ENCODE measurements at regions not wholly inside any gene's neighbourhood (a gene's known extent, or its start where the extent isn't known, plus 50 kb on each side); places are given as distances from the start of the nearest gene placed in this dataset.
"Not testable (repeated sequence)": the region's sequence is repeated elsewhere in the genome, so short reads cannot be mapped to it uniquely, and the experiment has no call there.

DNA sequence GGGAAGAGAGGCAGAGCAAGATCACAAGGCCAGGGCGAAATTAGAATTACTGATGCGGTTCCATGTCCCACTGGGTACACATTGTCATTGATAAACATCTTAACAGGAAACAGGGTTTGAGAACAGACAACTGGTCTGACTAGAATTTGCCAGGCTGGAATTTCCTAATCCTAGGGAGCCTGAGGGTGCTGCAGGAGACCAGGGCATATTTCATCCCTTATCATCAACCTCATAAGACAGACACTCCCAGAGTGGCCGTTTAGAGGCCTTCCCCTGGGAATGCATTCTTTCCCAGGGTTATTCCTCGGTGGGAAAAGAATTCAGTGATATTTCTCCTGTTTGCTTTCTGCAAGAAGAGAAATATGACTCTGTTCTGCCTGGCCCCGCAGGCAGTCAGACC lies 344.7 kb upstream of the RGS18 start:
- not testable (repeated sequence) for H3K36me3 ChIP-seq (replicated peaks; ENCODE audit: control insufficient read depth, insufficient read depth, low read length); H3K4me3 ChIP-seq (ENCODE audit: insufficient read depth, low read depth, low read length); H3K27me3 ChIP-seq (ENCODE audit: control insufficient read depth, insufficient read depth, low read length); DNase-seq

DNA sequence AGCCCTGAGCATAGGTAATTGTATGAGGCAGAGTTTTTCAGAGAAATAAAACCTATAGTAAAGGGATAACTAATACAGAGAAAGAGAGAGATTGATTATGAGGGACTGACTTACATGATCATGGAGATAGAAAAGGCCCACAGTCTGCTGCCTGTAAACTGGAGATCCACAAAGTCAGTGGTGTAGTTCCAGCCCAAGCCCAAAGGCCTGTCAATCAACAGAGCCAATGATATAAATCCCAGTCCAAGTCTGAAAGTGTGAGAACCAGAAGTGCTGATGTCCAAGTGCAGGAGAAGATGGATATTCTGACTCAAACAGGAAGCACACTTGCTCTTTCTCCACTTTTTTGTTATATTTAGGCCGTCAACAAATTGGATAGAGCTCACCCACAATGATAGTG lies 340.1 kb upstream of the RGS18 start:
- Histone ChIP-seq H3K4me3 (ENCODE audit: insufficient read depth, low read depth, low read length) (no peak overlapping the region), H3K27me3 (ENCODE audit: control insufficient read depth, insufficient read depth, low read length) (no peaks in the 10 kb centered on the region), H3K36me3 (replicated peaks; ENCODE audit: control insufficient read depth, insufficient read depth, low read length) (no peaks in the 10 kb centered on the region)
- DNase-seq, result no peak

DNA sequence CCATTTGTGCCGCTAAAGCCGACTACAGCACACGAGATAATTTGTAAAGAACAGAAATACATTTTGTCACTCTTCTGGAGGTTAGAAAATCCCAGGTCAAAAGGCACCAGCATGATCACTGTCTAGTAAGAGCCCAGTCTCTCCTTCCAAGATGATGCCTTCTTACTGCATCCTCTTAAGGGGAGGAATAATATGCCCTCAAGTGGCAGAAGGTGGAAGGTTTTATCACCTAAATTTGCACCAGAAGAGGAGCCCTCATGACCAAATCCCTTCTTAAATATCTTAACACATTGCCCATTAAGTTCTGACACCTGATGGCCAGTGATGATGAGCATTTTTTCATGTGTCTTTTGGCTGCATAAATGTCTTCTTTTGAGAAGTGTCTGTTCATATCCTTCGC lies 326.7 kb upstream of the RGS18 start:
- Histone ChIP-seq H3K27me3 (ENCODE audit: control insufficient read depth, insufficient read depth, low read length) (no peaks in the 10 kb centered on the region), H3K36me3 (replicated peaks; ENCODE audit: control insufficient read depth, insufficient read depth, low read length) (no peaks in the 10 kb centered on the region), H3K4me3 (ENCODE audit: insufficient read depth, low read depth, low read length) (no peak overlapping the region)
- DNase-seq, result no peak

- H3K4me3 ChIP-seq (ENCODE audit: insufficient read depth, low read depth, low read length), result no peak overlapping the region
- no peaks in the 10 kb centered on the region for H3K27me3 ChIP-seq (ENCODE audit: control insufficient read depth, insufficient read depth, low read length)
- H3K36me3 ChIP-seq (replicated peaks; ENCODE audit: control insufficient read depth, insufficient read depth, low read length), result no peaks in the 10 kb centered on the region
- no peak for DNase-seq
Observed at GRCh38 chr1:191839891-191840290, 318.4 kb upstream of the RGS18 start.

DNA sequence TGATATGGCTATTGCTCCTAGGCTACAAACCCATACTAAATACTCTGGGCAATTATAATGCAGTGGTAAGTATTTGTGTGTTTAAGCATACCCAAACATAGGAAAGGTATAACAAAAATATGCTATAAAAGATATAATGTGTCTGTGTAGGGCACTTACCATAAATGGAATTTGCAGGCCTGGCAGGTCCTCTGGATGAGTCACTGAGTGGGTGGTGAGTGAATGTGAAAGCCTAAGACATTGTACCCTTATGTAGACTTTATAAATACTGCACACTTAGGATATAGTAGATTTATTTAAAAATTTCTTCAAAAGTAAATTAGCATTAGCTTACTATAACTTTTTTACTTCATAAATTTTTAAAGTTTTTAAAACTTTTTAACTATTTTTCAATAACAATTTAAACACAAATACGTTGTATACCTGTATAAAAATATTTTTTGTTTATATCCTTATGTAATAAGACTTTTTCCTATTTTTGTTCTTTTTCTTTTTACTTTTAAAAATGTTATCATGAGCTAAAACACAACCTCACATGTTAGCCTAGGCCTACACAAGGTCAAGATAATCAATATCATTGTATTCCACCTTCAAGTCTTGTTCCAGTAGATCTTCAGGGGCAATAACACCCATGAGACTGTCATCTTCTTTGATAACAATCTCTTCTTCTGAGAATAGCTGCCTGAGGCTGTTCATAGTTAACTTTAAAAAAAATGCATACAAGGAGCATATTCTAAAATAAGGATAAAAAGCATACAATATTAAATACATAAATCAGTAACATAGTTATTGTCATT lies 306.3 kb upstream of the RGS18 start:
- no peak for DNase-seq

DNA sequence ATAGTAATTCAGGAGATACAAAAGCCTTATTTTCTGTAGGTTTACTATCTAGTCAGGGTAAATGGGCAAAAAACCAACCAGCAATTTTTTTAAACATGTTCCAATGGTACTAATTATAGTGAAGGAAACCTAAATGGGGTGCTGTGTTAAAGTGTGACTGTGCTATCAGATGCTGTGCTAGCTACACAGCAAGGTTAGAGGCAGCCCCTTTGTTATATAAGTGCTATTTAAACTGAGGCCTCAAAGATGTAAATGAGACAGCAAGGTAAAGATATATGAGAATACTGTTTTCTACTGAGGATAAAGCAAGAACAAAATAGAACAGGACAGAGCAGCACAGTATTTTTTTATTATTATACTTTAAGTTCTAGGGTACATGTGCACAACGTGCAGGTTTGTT lies 305.4 kb upstream of the RGS18 start:
- no peak for DNase-seq
- H3K36me3 ChIP-seq (replicated peaks; ENCODE audit: control insufficient read depth, insufficient read depth, low read length), result no peaks in the 10 kb centered on the region

More for the DNA sequence above, 306.3 kb upstream of the RGS18 start:
- Histone ChIP-seq H3K27me3 (ENCODE audit: control insufficient read depth, insufficient read depth, low read length) (no peaks in the 10 kb centered on the region), H3K4me3 (ENCODE audit: insufficient read depth, low read depth, low read length) (no peak overlapping the region), H3K36me3 (replicated peaks; ENCODE audit: control insufficient read depth, insufficient read depth, low read length) (no peaks in the 10 kb centered on the region)

DNA sequence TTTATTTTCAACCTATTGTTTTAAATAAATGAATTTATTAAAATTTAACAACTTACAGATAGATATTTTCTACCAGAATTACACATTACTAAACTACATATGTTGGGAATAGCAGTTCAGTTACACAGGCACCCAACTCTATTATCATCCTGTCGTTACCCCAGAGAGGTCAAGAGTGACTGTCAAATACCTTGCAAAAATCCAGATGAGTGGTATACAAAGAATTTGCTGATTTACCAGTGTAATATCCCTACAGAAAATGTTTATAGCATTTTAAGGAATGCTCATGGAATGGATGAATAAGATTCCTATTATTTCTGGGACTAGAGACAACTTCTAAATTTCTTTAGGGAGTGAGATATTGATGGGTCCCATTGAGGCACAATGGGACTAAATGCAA lies 300.7 kb upstream of the RGS18 start:
- DNase-seq, result no peak
- H3K4me3 ChIP-seq (ENCODE audit: insufficient read depth, low read depth, low read length), result no peak overlapping the region
- no peaks in the 10 kb centered on the region for H3K27me3 ChIP-seq (ENCODE audit: control insufficient read depth, insufficient read depth, low read length)
- H3K36me3 ChIP-seq (replicated peaks; ENCODE audit: control insufficient read depth, insufficient read depth, low read length), result no peaks in the 10 kb centered on the region

More for the DNA sequence above, 305.4 kb upstream of the RGS18 start:
- H3K4me3 ChIP-seq (ENCODE audit: insufficient read depth, low read depth, low read length), result no peak overlapping the region
- no peaks in the 10 kb centered on the region for H3K27me3 ChIP-seq (ENCODE audit: control insufficient read depth, insufficient read depth, low read length)

DNA sequence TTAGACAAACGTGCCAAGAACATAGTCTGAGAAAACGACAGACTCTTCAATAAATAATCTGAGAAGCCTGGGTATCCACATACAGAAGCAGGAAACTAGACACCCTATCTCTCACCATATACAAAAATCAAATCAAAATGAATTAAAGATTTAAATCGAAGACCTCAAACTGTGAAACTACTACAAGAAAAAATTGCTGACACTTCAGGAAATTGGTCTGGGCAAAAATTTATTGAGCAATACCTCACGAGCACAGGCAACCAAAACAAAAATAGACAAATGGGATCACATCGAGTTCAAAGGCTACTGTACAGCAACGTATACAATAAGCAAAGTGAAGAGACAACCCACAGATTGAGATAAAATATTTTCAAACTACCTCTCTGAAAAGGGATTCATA lies 292.8 kb upstream of the RGS18 start:
- DNase-seq, result no peak
- Histone ChIP-seq H3K27me3 (ENCODE audit: control insufficient read depth, insufficient read depth, low read length) (no peaks in the 10 kb centered on the region), H3K36me3 (replicated peaks; ENCODE audit: control insufficient read depth, insufficient read depth, low read length) (no peaks in the 10 kb centered on the region), H3K4me3 (ENCODE audit: insufficient read depth, low read depth, low read length) (no peak overlapping the region)

- no peak for DNase-seq
- Histone ChIP-seq H3K36me3 (replicated peaks; ENCODE audit: control insufficient read depth, insufficient read depth, low read length) (no peaks in the 10 kb centered on the region), H3K27me3 (ENCODE audit: control insufficient read depth, insufficient read depth, low read length) (no peaks in the 10 kb centered on the region), H3K4me3 (ENCODE audit: insufficient read depth, low read depth, low read length) (no peak overlapping the region)
Observed at GRCh38 chr1:191866155-191866554, 292.1 kb upstream of the RGS18 start.

DNA sequence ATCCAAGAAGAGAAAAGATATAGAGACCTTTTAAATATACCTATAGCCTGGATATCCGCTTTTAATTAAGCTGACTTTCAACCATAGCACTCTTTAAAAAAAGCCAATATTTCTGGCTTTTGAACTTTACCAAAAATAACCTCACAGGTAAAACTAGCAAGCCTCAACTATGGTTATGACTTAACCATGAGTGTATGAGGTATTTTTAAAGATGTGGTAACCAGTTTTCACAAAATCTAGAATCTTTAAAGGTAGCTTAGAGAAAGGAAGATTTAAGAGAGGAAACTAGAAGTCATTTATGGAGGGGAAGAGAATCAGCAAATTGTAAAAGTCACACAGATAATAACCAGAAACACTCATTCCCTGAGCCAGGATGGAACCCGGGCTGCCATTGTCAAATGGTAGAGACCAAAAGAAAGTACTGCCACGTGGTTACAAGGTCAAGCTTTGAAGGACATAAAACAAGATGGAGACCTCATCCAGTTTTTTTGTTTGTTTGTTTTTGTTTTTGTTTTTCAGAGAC lies 288.4 kb upstream of the RGS18 start:
- Histone ChIP-seq H3K4me3 (ENCODE audit: insufficient read depth, low read depth, low read length) (no peak overlapping the region), H3K36me3 (replicated peaks; ENCODE audit: control insufficient read depth, insufficient read depth, low read length) (no peaks in the 10 kb centered on the region), H3K27me3 (ENCODE audit: control insufficient read depth, insufficient read depth, low read length) (no peaks in the 10 kb centered on the region)
- no peak for DNase-seq

GRCh38 chr1:191870490-191870889 lies 287.8 kb upstream of the RGS18 start:
- Histone ChIP-seq H3K4me3 (ENCODE audit: insufficient read depth, low read depth, low read length) (no peak overlapping the region), H3K27me3 (ENCODE audit: control insufficient read depth, insufficient read depth, low read length) (no peaks in the 10 kb centered on the region), H3K36me3 (replicated peaks; ENCODE audit: control insufficient read depth, insufficient read depth, low read length) (no peaks in the 10 kb centered on the region)
- no peak for DNase-seq

- no peaks in the 10 kb centered on the region for H3K27me3 ChIP-seq (ENCODE audit: control insufficient read depth, insufficient read depth, low read length)
- H3K4me3 ChIP-seq (ENCODE audit: insufficient read depth, low read depth, low read length), result no peak overlapping the region
- no peak for DNase-seq
- no peaks in the 10 kb centered on the region for H3K36me3 ChIP-seq (replicated peaks; ENCODE audit: control insufficient read depth, insufficient read depth, low read length)
Observed at GRCh38 chr1:191875994-191876393, 282.3 kb upstream of the RGS18 start.

DNA sequence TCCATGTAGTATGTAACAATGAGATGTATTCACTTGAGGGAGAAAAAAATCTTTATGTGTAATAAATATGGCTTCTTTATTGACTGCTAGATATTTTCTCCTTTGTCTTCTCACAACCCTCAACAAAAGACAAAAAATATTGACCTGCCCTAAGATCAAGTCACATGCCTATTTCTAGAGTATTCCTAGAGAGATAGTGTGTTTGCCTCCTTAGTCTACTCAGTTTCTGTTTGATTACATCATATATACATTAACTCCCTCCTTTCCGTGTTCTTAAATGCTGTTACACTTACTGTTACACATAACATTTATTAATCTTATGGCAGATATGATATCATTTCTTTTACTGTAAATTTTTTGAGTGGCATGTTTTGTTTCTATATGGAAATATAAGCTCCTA lies 281.6 kb upstream of the RGS18 start:
- H3K4me3 ChIP-seq (ENCODE audit: insufficient read depth, low read depth, low read length), result no peak overlapping the region
- no peak for DNase-seq
- no peaks in the 10 kb centered on the region for H3K36me3 ChIP-seq (replicated peaks; ENCODE audit: control insufficient read depth, insufficient read depth, low read length)
- no peaks in the 10 kb centered on the region for H3K27me3 ChIP-seq (ENCODE audit: control insufficient read depth, insufficient read depth, low read length)

GRCh38 chr1:191882870-191883269 lies 275.4 kb upstream of the RGS18 start:
- Histone ChIP-seq H3K27me3 (ENCODE audit: control insufficient read depth, insufficient read depth, low read length) (no peaks in the 10 kb centered on the region), H3K4me3 (ENCODE audit: insufficient read depth, low read depth, low read length) (no peak overlapping the region), H3K36me3 (replicated peaks; ENCODE audit: control insufficient read depth, insufficient read depth, low read length) (no peaks in the 10 kb centered on the region)
- no peak for DNase-seq

- no peak overlapping the region for H3K4me3 ChIP-seq (ENCODE audit: insufficient read depth, low read depth, low read length)
- no peak for DNase-seq
- no peaks in the 10 kb centered on the region for H3K36me3 ChIP-seq (replicated peaks; ENCODE audit: control insufficient read depth, insufficient read depth, low read length)
- no peaks in the 10 kb centered on the region for H3K27me3 ChIP-seq (ENCODE audit: control insufficient read depth, insufficient read depth, low read length)
Observed at GRCh38 chr1:191886977-191887376, 271.3 kb upstream of the RGS18 start.

All from H7 (cell line).